WI38 (cell line): ENCODE measurements at regions not wholly inside any gene's neighbourhood (a gene's known extent, or its start where the extent isn't known, plus 50 kb on each side); places are given as distances from the start of the nearest gene placed in this dataset.

Experiments used
- H3K4me3 ChIP-seq: 2 replicates; pipeline ENCODE4 v1.5.1; 2011; ENCODE audit warnings: low read depth, mild to moderate bottlenecking, control low read depth, low read length
- TF ChIP-seq, protein P1 (sequence below): IDR thresholded peaks from 2 replicates; pipeline ENCODE4 v1.5.1; 2012; ENCODE audit warnings: low read depth, mild to moderate bottlenecking, control low read depth, low read length

DNA sequence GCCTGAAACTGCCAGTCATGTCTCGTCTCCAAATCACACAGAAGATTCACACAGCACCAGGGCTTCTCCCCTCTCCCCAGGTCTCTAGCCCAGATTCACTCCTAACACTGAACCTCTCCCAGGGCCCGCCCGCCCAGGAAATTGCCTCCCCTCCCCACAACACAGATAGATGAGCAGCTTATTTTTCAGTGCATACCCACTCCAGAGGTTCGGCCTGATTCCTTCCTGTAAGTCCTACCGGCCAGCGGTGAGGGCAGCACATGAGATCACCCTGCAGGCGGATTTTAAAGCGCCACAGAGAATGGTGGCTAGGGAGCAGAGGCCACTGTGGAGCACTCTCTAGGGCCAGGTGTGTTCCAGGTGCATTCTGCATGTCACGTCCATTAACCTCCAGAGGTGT, 301.8 kb downstream of the IRF8 start:
- TF ChIP-seq, protein P1, sequence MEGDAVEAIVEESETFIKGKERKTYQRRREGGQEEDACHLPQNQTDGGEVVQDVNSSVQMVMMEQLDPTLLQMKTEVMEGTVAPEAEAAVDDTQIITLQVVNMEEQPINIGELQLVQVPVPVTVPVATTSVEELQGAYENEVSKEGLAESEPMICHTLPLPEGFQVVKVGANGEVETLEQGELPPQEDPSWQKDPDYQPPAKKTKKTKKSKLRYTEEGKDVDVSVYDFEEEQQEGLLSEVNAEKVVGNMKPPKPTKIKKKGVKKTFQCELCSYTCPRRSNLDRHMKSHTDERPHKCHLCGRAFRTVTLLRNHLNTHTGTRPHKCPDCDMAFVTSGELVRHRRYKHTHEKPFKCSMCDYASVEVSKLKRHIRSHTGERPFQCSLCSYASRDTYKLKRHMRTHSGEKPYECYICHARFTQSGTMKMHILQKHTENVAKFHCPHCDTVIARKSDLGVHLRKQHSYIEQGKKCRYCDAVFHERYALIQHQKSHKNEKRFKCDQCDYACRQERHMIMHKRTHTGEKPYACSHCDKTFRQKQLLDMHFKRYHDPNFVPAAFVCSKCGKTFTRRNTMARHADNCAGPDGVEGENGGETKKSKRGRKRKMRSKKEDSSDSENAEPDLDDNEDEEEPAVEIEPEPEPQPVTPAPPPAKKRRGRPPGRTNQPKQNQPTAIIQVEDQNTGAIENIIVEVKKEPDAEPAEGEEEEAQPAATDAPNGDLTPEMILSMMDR = no peak

GRCh38 chr16:86201746-86202145, 302.8 kb downstream of the IRF8 start:
- no peak overlapping the region for H3K4me3 ChIP-seq
- TF ChIP-seq, protein P1 = no peak

More for the DNA sequence above, 301.8 kb downstream of the IRF8 start:
- no peak overlapping the region for H3K4me3 ChIP-seq

- no peak overlapping the region for H3K4me3 ChIP-seq
- TF ChIP-seq, protein P1 = no peak
These were observed 303.3 kb downstream of the IRF8 start for GRCh38 chr16:86202267-86202666.

- TF ChIP-seq, protein P1 = no peak
- no peak overlapping the region for H3K4me3 ChIP-seq
These were observed 303.9 kb downstream of the IRF8 start for GRCh38 chr16:86202760-86203426.

DNA sequence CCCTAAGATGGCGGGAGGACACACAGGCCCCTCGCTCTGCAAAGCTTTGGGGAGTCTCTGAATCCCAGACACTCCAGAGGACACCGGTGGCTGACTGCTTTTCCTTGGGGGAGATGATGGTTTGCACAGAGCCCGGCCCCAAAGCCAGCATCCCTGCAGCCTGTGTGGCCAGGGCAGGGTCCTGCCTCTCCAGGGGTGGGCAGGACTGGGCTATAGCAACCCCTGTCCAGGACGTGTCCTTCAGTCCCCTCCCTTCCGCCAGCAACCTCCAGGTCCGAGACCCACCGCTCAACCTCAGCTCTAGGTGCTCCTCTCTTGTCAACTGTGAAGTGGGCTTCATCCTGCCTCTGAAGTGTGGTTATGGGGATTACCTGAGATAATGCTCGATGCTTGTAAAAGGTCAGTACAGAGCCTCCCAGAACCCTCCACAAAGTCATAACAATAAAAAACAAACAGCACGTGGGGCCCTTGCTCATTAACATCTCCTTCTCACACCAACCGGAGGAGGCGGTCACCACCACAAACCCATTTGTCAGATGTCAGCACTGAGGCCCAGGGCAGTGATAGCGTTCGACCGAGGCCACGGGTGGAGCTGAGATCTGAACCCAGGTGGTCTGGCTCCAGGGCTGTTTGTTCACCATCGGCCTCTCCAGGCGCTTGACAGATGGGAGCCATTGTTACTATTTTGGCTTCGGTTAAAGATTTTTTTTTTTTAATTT, 304.8 kb downstream of the IRF8 start:
- TF ChIP-seq, protein P1 = no peak
- no peak overlapping the region for H3K4me3 ChIP-seq

DNA sequence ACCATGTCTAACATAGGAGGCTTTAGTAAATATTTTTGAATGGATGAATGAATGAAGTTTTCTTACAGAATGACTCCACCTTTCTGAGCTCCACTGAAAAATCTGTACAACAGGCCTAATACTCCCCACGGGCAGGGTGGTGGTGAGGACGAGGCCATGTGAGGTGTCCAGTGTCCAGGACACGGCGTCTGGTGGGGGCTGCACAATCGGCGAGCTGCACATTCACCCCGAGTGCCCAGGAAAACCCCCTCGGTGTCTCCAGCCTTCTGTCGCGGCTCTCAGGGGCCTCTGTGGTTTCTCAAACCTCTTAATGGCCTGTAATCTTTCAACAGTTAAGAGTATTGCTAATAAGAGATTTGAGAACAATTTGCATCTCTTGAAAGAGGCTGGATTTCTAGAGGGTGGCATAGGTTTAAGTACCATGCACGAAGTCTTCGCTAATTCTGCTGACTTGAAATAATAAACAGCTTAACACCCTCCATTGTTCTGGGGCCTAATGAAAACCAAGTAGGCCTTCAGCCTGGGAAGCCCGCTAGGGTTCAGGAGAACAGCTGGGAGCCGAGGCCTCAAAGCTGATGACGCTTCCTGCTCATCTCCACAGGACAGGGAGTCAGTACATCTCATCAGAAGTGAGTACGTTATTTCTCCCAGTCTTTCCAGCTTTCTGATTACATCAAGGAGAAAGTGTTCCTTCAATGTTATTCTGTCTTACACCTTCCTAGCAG, 304.6 kb upstream of the FOXF1 start:
- TF ChIP-seq, protein P1 = no peak
- H3K4me3 ChIP-seq = no peak overlapping the region

DNA sequence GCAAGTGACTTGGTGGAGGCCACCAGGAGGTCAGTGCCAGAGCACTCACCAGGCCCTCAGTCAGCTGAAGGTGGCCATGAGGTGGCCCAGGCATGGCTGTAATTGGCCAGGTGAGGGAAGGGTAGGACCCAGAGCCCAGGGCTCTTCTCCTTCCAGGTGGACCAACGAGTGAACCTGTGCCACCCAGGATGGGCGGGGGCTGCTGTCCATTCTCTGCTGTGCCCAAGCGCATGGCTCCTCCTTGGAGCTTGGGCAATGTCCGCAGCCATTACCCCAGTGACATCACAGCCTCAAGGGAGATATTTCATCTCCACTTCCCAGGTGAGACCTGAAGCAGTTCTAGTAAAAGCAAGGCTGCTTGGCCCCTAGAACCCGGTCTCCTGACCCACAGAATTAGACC, 303.0 kb upstream of the FOXF1 start:
- TF ChIP-seq, protein P1 = no peak
- H3K4me3 ChIP-seq = no peak overlapping the region
